ENCODE measurements at regions not wholly inside any gene's neighbourhood (a gene's known extent, or its start where the extent isn't known, plus 50 kb on each side); places are given as distances from the start of the nearest gene placed in this dataset.

DNA sequence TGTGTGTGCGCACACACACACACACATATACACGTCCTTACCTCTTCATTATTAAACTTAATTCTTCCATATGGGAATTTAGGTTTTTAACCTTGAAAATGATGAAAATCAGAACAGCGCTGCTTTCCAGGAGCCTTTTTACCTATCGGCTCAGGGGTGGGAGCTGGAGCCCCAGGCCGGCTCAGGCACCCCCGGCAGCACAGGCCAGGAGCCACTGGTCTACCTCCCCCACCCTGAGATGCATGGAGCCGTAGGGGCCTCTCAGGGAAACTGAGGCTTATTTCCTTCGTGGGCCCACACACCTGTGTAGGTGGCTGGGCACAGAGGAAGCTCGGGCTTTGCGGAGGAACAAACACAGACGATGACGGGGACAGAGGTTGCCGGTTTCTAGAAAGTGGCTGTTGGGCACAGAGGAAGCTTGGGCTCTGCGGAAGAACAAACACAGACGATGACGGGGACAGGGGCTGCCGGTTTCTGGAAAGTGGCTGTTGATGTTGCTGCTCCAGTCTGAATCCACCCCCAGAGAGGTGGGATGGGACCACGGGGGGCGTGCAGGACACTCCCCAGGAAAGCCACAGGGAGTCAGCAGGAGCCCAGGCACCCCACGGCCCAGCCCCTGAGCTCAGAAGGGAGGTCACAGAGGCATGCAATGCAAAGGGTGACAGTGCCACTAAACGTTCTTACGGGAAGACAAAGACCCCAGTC lies 149.4 kb downstream of the BRD1 start:
- no peak for TF ChIP-seq CTCF (conservative IDR thresholded peaks at IDR 0.05; ENCODE audit: low read length)
- TF ChIP-seq EZH2phosphoT487 (IDR thresholded peaks at IDR 0.05; ENCODE audit: borderline replicate concordance) = no peak
